Endothelial cell of umbilical vein (primary cell): ENCODE measurements at regions not wholly inside any gene's neighbourhood (a gene's known extent, or its start where the extent isn't known, plus 50 kb on each side); places are given as distances from the start of the nearest gene placed in this dataset.

ENCODE experiments used
- BruUV-seq: library from RNA; stranded (reverse); fragments of 400-500 nt; replicated peaks from 2 replicates; lab custom pipeline; 2021; lab: Mats Ljungman, UMichigan
- CTCF ChIA-PET: fragments of 300-600, 350-600 bp; sonication (Branson Sonifier 250); formaldehyde crosslinking; loops from one replicate; lab custom pipeline; 2021; ENCODE audit warnings: antibody characterized with exemption, inconsistent platforms; lab: Charles Lee
- POLR2A ChIA-PET: fragments of 300-600, 350-600 bp; sonication (Branson Sonifier 250); formaldehyde crosslinking; loops from one replicate; lab custom pipeline; 2021; ENCODE audit warnings: antibody characterized with exemption, inconsistent platforms; lab: Charles Lee
- DNase-seq: peaks from one replicate; pipeline ENCODE4 v3.0.0-alpha.2; 2011; ENCODE audit warnings: low read depth, low spot score
- FAIRE-seq: peaks from 2 replicates; lab custom pipeline; 2011; peaks lifted over from hg19 to GRCh38; lab: Jason Lieb, UNC
- H2AFZ ChIP-seq: 2 replicates; pipeline ENCODE4 v1.6.0; 2012; ENCODE audit warnings: low read depth, low read length, control low read depth, inconsistent platforms
- H3K27ac ChIP-seq: 2 replicates; pipeline ENCODE4 v1.5.1; 2011; ENCODE audit warnings: low read depth, mild to moderate bottlenecking, control low read depth, low read length, moderate library complexity; ENCODE audit not compliant: insufficient read depth
- H3K27me3 ChIP-seq, 2 experiments: 2 replicates each; pipeline versions ENCODE4 v1.6.0 to v1.6.1; 2011; ENCODE audit warnings: low read length in 2 of 2, mixed read lengths in 1 of 2; ENCODE audit not compliant: control insufficient read depth in 2 of 2, insufficient read depth in 2 of 2
- H3K36me3 ChIP-seq, 2 experiments: 2 replicates in 1 of 2; 3 replicates in 1 of 2; pipeline ENCODE4 v1.5.1; 2011; ENCODE audit warnings: low read length in 2 of 2, mild to moderate bottlenecking in 1 of 2, moderate library complexity in 1 of 2; ENCODE audit not compliant: control insufficient read depth in 2 of 2, insufficient read depth in 2 of 2; ENCODE audit errors: extremely low read depth in 1 of 2
- H3K4me1 ChIP-seq: 3 replicates; pipeline ENCODE4 v1.5.1; 2011; ENCODE audit warnings: mild to moderate bottlenecking, low read length; ENCODE audit not compliant: control insufficient read depth, insufficient read depth; ENCODE audit errors: extremely low read depth
- H3K4me2 ChIP-seq: 2 replicates; pipeline ENCODE4 v1.6.1; 2011; ENCODE audit warnings: low read length, control low read depth, mixed read lengths; ENCODE audit not compliant: insufficient read depth
- H3K4me3 ChIP-seq, 3 experiments: fragments of 200-600 bp in 1 of 3; sonication (generic), shearing (Covaris generic) in 1 of 3; replicated peaks in 1 of 3; 2 replicates each; pipeline ENCODE4 v1.5.1; 2011 to 2016; ENCODE audit warnings: control low read depth in 3 of 3, low read length in 3 of 3, mild to moderate bottlenecking in 2 of 3, inconsistent platforms in 1 of 3, low read depth in 1 of 3, moderate library complexity in 1 of 3; ENCODE audit not compliant: insufficient read depth in 1 of 3
- H3K79me2 ChIP-seq: 2 replicates; pipeline ENCODE4 v1.6.0; 2012; ENCODE audit warnings: low read length, inconsistent platforms; ENCODE audit not compliant: control insufficient read depth, insufficient read depth
- H3K9ac ChIP-seq: replicated peaks from 2 replicates; pipeline ENCODE3; 2011; ENCODE audit warnings: low read length, control low read depth; ENCODE audit not compliant: insufficient read depth; ENCODE audit errors: extremely low read depth
- H3K9me1 ChIP-seq: replicated peaks from 3 replicates; pipeline ENCODE4 v1.6.0; 2011; ENCODE audit warnings: mild to moderate bottlenecking, low read length; ENCODE audit not compliant: control insufficient read depth, insufficient read depth; ENCODE audit errors: extremely low read depth
- H3K9me3 ChIP-seq: replicated peaks from 2 replicates; pipeline ENCODE4 v1.5.1; 2012; ENCODE audit warnings: low read length, inconsistent platforms; ENCODE audit not compliant: control insufficient read depth, insufficient read depth
- H4K20me1 ChIP-seq: replicated peaks from 2 replicates; pipeline ENCODE3; 2011; ENCODE audit warnings: mild to moderate bottlenecking, low read length; ENCODE audit not compliant: control insufficient read depth, insufficient read depth; ENCODE audit errors: extremely low read depth
- CTCF ChIP-seq, 2 donors: IDR thresholded peaks; 1 replicate in 1 of 2; 2 replicates in 1 of 2; pipeline ENCODE4 v1.5.1; 2011; ENCODE audit warnings: low read length in 2 of 2, mild to moderate bottlenecking in 2 of 2, moderate library complexity in 2 of 2, control low read depth in 1 of 2, inconsistent platforms in 1 of 2, low read depth in 1 of 2; ENCODE audit not compliant: insufficient read depth in 1 of 2; ENCODE audit errors: extremely low read depth in 1 of 2
- EZH2 ChIP-seq: IDR thresholded peaks from 2 replicates; pipeline ENCODE4 v1.6.1; 2012; ENCODE audit warnings: borderline replicate concordance, low read depth, mild to moderate bottlenecking, moderate library complexity, low read length, inconsistent platforms; ENCODE audit not compliant: severe bottlenecking
- FOS ChIP-seq: IDR thresholded peaks from 2 replicates; pipeline ENCODE4 v1.6.1; 2011; ENCODE audit warnings: mild to moderate bottlenecking, low read length, moderate library complexity, borderline replicate concordance; ENCODE audit not compliant: insufficient read depth
- GATA2 ChIP-seq: IDR thresholded peaks from 2 replicates; pipeline ENCODE4 v1.7.0; 2011; ENCODE audit warnings: low read depth, mild to moderate bottlenecking, moderate library complexity, mixed read lengths, low read length; ENCODE audit not compliant: insufficient read length, insufficient read depth
- JUN ChIP-seq: IDR thresholded peaks from 2 replicates; pipeline ENCODE4 v1.6.1; 2011; ENCODE audit warnings: borderline replicate concordance, low read depth; ENCODE audit not compliant: insufficient read length, insufficient read depth
- MYC ChIP-seq: IDR thresholded peaks from one replicate; pipeline ENCODE4 v1.6.1; 2011; ENCODE audit warnings: mild to moderate bottlenecking, low read depth, low read length
- POLR2A ChIP-seq: IDR thresholded peaks from 2 replicates; pipeline ENCODE4 v1.6.1; 2012; ENCODE audit warnings: low read depth, mild to moderate bottlenecking, control low read depth, low read length
- POLR2AphosphoS5 ChIP-seq: IDR thresholded peaks from 2 replicates; pipeline ENCODE4 v1.6.1; 2012; ENCODE audit warnings: low read depth, mild to moderate bottlenecking, control low read depth, low read length, moderate library complexity; ENCODE audit not compliant: insufficient read depth
- dilution Hi-C: fragments of 300-500 bp; cut with MboI; formaldehyde crosslinking; loops from one replicate; pipeline ENCODE4 v1.15.0; 2019; ENCODE audit warnings: low sequenced_read_pairs; ENCODE audit not compliant: extremely low pct_ligation_motif_present
- intact Hi-C: fragments of 100-400 bp; cut with micrococcal nuclease; formaldehyde crosslinking; loops from one replicate; pipeline ENCODE4 v1.10.0; 2022
- TF ChIP-seq, protein P1 (sequence below): IDR thresholded peaks from 2 replicates; pipeline ENCODE4 v1.6.1; 2011; ENCODE audit not compliant: insufficient read depth, insufficient read length

DNA sequence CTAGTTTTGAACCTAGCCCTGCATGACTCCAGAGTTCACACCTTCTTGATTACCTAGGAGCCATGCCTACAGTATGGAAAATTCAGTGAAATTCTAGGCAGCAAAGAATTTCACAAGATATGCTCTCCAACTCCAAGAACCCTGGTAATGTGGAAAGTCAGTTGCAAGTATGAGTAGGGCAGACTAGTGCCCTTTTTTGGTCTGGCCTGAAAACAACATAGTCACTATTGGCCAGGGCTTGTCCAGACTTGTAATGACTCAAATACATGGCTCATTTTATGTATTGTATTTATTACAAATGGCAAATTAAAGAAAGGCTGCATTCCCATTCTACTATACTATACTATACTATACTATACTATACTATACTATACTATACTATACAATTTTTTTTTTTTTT, 160.4 kb downstream of the ESM1 start:
- H3K9ac ChIP-seq, result no peak overlapping the region
- no peak overlapping the region for H3K27ac ChIP-seq
- no peaks in the 10 kb centered on the region for H3K36me3 ChIP-seq
- dilution Hi-C loops (no loop called here), intact Hi-C loops (no loop called here)
- no peaks in the 10 kb centered on the region for H3K27me3 ChIP-seq
- H3K4me3 ChIP-seq, result no peak overlapping the region
- POLR2A ChIA-PET, result no interaction called here
- CTCF ChIA-PET, result interaction anchor here (0.9 kb wide), 1 partner anchor 14 kb away, joined by 3 read pairs; no protein-coding TSS in a partner anchor
- FAIRE-seq (no peak), DNase-seq (no peak)
- H3K9me3 ChIP-seq, result no peaks in the 10 kb centered on the region
- H3K79me2 ChIP-seq, result no peaks in the 10 kb centered on the region
- BruUV-seq, result no TSS peak
- peaks cover 13% of the 10 kb centered on the region for H3K4me1 ChIP-seq
- no peak for TF ChIP-seq EZH2
- TF ChIP-seq FOS, result no peak
- no peak for TF ChIP-seq CTCF (IDR thresholded peaks at IDR 0.05; ENCODE audit: extremely low read depth in 1 of 2, insufficient read depth in 1 of 2, low read depth in 1 of 2, low read length in 2 of 2)
- TF ChIP-seq, protein P1, sequence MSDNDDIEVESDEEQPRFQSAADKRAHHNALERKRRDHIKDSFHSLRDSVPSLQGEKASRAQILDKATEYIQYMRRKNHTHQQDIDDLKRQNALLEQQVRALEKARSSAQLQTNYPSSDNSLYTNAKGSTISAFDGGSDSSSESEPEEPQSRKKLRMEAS, result no peak
- TF ChIP-seq GATA2, result no peak
- no peak for TF ChIP-seq POLR2A
- no peak overlapping the region for H3K4me2 ChIP-seq
- no peaks in the 10 kb centered on the region for H4K20me1 ChIP-seq
- no peak overlapping the region for H2AFZ ChIP-seq
- no peaks in the 10 kb centered on the region for H3K9me1 ChIP-seq

DNA sequence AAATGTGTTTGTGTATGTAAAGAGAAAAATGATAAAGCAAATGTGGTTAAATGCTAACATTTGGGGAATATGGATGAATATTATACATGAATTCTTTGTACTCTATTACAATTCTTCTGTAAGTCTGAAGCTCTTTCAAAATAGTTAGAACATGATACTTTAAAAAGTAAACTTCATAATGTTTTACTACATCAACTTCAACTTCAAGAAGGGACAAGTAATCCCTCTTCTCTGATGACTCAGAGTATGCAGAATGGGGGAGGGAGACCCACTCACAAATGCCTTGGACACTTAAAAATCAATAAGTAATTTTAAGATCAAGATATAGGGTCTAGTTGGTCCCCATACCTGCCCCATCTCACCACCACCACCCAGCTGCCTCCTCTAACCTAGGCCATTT, 162.4 kb downstream of the ESM1 start:
- Histone ChIP-seq H3K4me3 (no peak overlapping the region), H3K27ac (no peak overlapping the region), H3K4me2 (no peak overlapping the region), H3K9ac (no peak overlapping the region), H3K36me3 (no peaks in the 10 kb centered on the region), H2AFZ (no peak overlapping the region), H3K9me3 (no peaks in the 10 kb centered on the region), H4K20me1 (no peaks in the 10 kb centered on the region), H3K9me1 (no peaks in the 10 kb centered on the region), H3K4me1 (peaks cover 19% of the 10 kb centered on the region), H3K79me2 (no peaks in the 10 kb centered on the region), H3K27me3 (no peaks in the 10 kb centered on the region)
- ChIA-PET CTCF (no interaction called here), POLR2A (no interaction called here)
- DNase-seq (no peak), FAIRE-seq (no peak)
- intact Hi-C loops, result no loop called here
- dilution Hi-C loops, result no loop called here
- BruUV-seq, result no TSS peak
- no peak for TF ChIP-seq CTCF (IDR thresholded peaks at IDR 0.05; ENCODE audit: extremely low read depth in 1 of 2, insufficient read depth in 1 of 2, low read depth in 1 of 2, low read length in 2 of 2)
- no peak for TF ChIP-seq JUN
- TF ChIP-seq POLR2AphosphoS5, result no peak
- TF ChIP-seq, protein P1, result no peak
- TF ChIP-seq FOS, result no peak
- no peak for TF ChIP-seq MYC
- TF ChIP-seq GATA2, result no peak
- TF ChIP-seq POLR2A, result no peak
- no peak for TF ChIP-seq EZH2
